HCEC 1CT (cell line): ENCODE measurements at regions not wholly inside any gene's neighbourhood (a gene's known extent, or its start where the extent isn't known, plus 50 kb on each side); places are given as distances from the start of the nearest gene placed in this dataset.
"Not testable (repeated sequence)": the region's sequence is repeated elsewhere in the genome, so short reads cannot be mapped to it uniquely, and the experiment has no call there.

ENCODE experiments used
- DNase-seq: peaks from one replicate; pipeline ENCODE4 v3.0.0-alpha.2; 2017

GRCh38 chr6:27668442-27669294, 195.8 kb upstream of the ZNF184 start:
- peak; percentile 63 for DNase-seq

GRCh38 chr6:27667657-27668441, 194.9 kb upstream of the ZNF184 start:
- DNase-seq: no peak

GRCh38 chr6:27667016-27667656, 194.2 kb upstream of the ZNF184 start:
- DNase-seq: no peak

- DNase-seq: no peak
Observed at GRCh38 chr6:27662769-27663168, 189.9 kb upstream of the ZNF184 start.

- DNase-seq: not testable (repeated sequence)
Observed at GRCh38 chr6:27662212-27662611, 189.3 kb upstream of the ZNF184 start.

GRCh38 chr6:27653143-27653825, 180.4 kb upstream of the ZNF184 start:
- not testable (repeated sequence) for DNase-seq

GRCh38 chr6:27651371-27651732, 178.4 kb upstream of the ZNF184 start:
- DNase-seq: no peak

GRCh38 chr6:27650620-27651370, 177.9 kb upstream of the ZNF184 start:
- DNase-seq: peak; percentile 65

- DNase-seq: no peak
Observed at GRCh38 chr6:27644528-27644927, 171.6 kb upstream of the ZNF184 start.

GRCh38 chr6:27642744-27643456, 170.0 kb upstream of the ZNF184 start:
- no peak for DNase-seq

GRCh38 chr6:27635886-27636285, 163.0 kb upstream of the ZNF184 start:
- DNase-seq: not testable (repeated sequence)

- DNase-seq: not testable (repeated sequence)
Observed at GRCh38 chr6:27633221-27633688, 160.3 kb upstream of the ZNF184 start.

- no peak for DNase-seq
Observed at GRCh38 chr6:27631609-27631916, 158.7 kb upstream of the ZNF184 start.

- peak; percentile 40 for DNase-seq
Observed at GRCh38 chr6:27630727-27631608, 158.1 kb upstream of the ZNF184 start.

- DNase-seq: no peak
Observed at GRCh38 chr6:27624694-27625262, 151.9 kb upstream of the ZNF184 start.

GRCh38 chr6:27623103-27623502, 150.2 kb upstream of the ZNF184 start:
- no peak for DNase-seq

GRCh38 chr6:27619436-27619835, 146.5 kb upstream of the ZNF184 start:
- no peak for DNase-seq

GRCh38 chr6:27617700-27618689, 145.1 kb upstream of the ZNF184 start:
- DNase-seq: peak; percentile 66
